CD14-positive monocyte (primary cell): ENCODE measurements at regions not wholly inside any gene's neighbourhood (a gene's known extent, or its start where the extent isn't known, plus 50 kb on each side); places are given as distances from the start of the nearest gene placed in this dataset.

ENCODE experiments used
- DNase-seq, 3 donors: peaks; one replicate each; pipeline ENCODE4 v3.0.0-alpha.2; 2011 to 2022
- H2AFZ ChIP-seq: 2 replicates; pipeline ENCODE4 v1.6.0; 2012; ENCODE audit warnings: mild to moderate bottlenecking, low read depth, low read length, inconsistent platforms; ENCODE audit not compliant: insufficient read depth, poor library complexity, severe bottlenecking
- H3K27ac ChIP-seq, 2 donors: 1 replicate in 1 of 2; 2 replicates in 1 of 2; pipeline ENCODE4 v1.5.1; 2012 to 2013; ENCODE audit warnings: low read length in 2 of 2, control low read depth in 1 of 2, inconsistent platforms in 1 of 2, low read depth in 1 of 2, mild to moderate bottlenecking in 1 of 2
- H3K27me3 ChIP-seq, 2 donors: one replicate each; pipeline versions ENCODE4 v1.6.0 to v1.6.1; 2011 to 2013; ENCODE audit warnings: low read length in 2 of 2; ENCODE audit not compliant: control insufficient read depth in 2 of 2, insufficient read depth in 2 of 2
- H3K36me3 ChIP-seq, 2 donors: replicated peaks in 1 of 2; 1 replicate in 1 of 2; 2 replicates in 1 of 2; pipeline versions ENCODE4 v1.5.1 to v1.6.1; 2012 to 2013; ENCODE audit warnings: low read length in 2 of 2, control low read depth in 1 of 2, inconsistent platforms in 1 of 2, mild to moderate bottlenecking in 1 of 2; ENCODE audit not compliant: insufficient read depth in 2 of 2, control insufficient read depth in 1 of 2
- H3K4me1 ChIP-seq, 2 donors: 1 replicate in 1 of 2; 2 replicates in 1 of 2; pipeline versions ENCODE4 v1.5.1 to v1.6.1; 2012 to 2013; ENCODE audit warnings: low read length in 2 of 2, control low read depth in 1 of 2, inconsistent platforms in 1 of 2, mild to moderate bottlenecking in 1 of 2, moderate library complexity in 1 of 2; ENCODE audit not compliant: insufficient read depth in 2 of 2, control insufficient read depth in 1 of 2
- H3K4me2 ChIP-seq: replicated peaks from 2 replicates; pipeline ENCODE3; 2012; ENCODE audit warnings: low read length, moderate library complexity, mild to moderate bottlenecking; ENCODE audit not compliant: poor library complexity, severe bottlenecking; ENCODE audit errors: extremely low read depth
- H3K4me3 ChIP-seq, 3 experiments: fragments of 200-600 bp in 1 of 3; sonication (generic) in 1 of 3; replicated peaks in 1 of 3; 1 replicate in 2 of 3; 2 replicates in 1 of 3; pipeline ENCODE4 v1.5.1; 2011 to 2013; ENCODE audit warnings: low read length in 3 of 3, mild to moderate bottlenecking in 3 of 3, control low read depth in 2 of 3, low read depth in 2 of 3, inconsistent platforms in 1 of 3, moderate library complexity in 1 of 3
- H3K79me2 ChIP-seq: 2 replicates; pipeline ENCODE4 v1.6.0; 2012; ENCODE audit warnings: mild to moderate bottlenecking, control low read depth, inconsistent platforms, low read length, moderate library complexity; ENCODE audit not compliant: insufficient read depth
- H3K9ac ChIP-seq: 2 replicates; pipeline ENCODE4 v1.6.0; 2017; ENCODE audit warnings: low read length, mild to moderate bottlenecking; ENCODE audit not compliant: insufficient read depth, poor library complexity, severe bottlenecking
- H3K9me3 ChIP-seq, 2 donors: replicated peaks in 1 of 2; 1 replicate in 1 of 2; 2 replicates in 1 of 2; pipeline versions ENCODE4 v1.5.1 to v1.6.1; 2012 to 2013; ENCODE audit warnings: low read length in 2 of 2, control low read depth in 1 of 2; ENCODE audit not compliant: control insufficient read depth in 1 of 2, insufficient read depth in 1 of 2
- H4K20me1 ChIP-seq: 2 replicates; pipeline ENCODE4 v1.6.0; 2012; ENCODE audit warnings: mild to moderate bottlenecking, low read length, control low read depth, moderate library complexity; ENCODE audit not compliant: insufficient read depth
- H3K27ac Mint-ChIP-seq, 7 donors: one replicate each; pipeline ENCODE4 v1.8.0; 2020; ENCODE audit warnings: mild to moderate bottlenecking in 7 of 7, mixed read lengths in 7 of 7, moderate library complexity in 6 of 7, inconsistent platforms in 2 of 7
- H3K27me3 Mint-ChIP-seq, 3 donors: one replicate each; pipeline ENCODE4 v1.8.0; 2021 to 2022; ENCODE audit warnings: low read depth in 3 of 3, mild to moderate bottlenecking in 3 of 3, mixed read lengths in 3 of 3, moderate library complexity in 3 of 3, inconsistent platforms in 1 of 3
- H3K36me3 Mint-ChIP-seq, 2 donors: one replicate each; pipeline ENCODE4 v1.8.0; 2020; ENCODE audit warnings: mixed read lengths in 2 of 2, inconsistent platforms in 1 of 2, mild to moderate bottlenecking in 1 of 2
- H3K4me1 Mint-ChIP-seq: one replicate; pipeline ENCODE4 v1.8.0; 2020; ENCODE audit warnings: mild to moderate bottlenecking, mixed read lengths
- H3K4me3 Mint-ChIP-seq, 2 donors: one replicate each; pipeline ENCODE4 v1.8.0; 2020; ENCODE audit warnings: mild to moderate bottlenecking in 2 of 2, mixed read lengths in 2 of 2, moderate library complexity in 1 of 2
- H3K9me3 Mint-ChIP-seq, 7 donors: one replicate each; pipeline ENCODE4 v1.8.0; 2020 to 2022; ENCODE audit warnings: mixed read lengths in 7 of 7, mild to moderate bottlenecking in 6 of 7, moderate library complexity in 6 of 7, inconsistent platforms in 2 of 7
- CTCF ChIP-seq: fragments of 200-600 bp; IDR thresholded peaks from one replicate; pipeline ENCODE4 v1.8.0; 2022; ENCODE audit warnings: antibody characterized with exemption, mild to moderate bottlenecking
- WGBS: methylation state at CpG from one replicate; pipeline ENCODE4 v1.1.5; 2013; ENCODE audit warnings: missing lambda C conversion rate; ENCODE audit not compliant: insufficient coverage; 5-methylcytosine and 5-hydroxymethylcytosine counted together
- intact Hi-C, 2 donors: fragments of 100-400 bp; cut with micrococcal nuclease; formaldehyde crosslinking; loops; one replicate each; pipeline versions ENCODE4 v1.15.0 to v1.15.1; 2023

- H2AFZ ChIP-seq: no peak overlapping the region
- TF ChIP-seq CTCF: no peak
- H3K27me3 ChIP-seq: no peaks in the 10 kb centered on the region
- no CpG with 5 or more reads among the region's 4 CpGs for WGBS
- intact Hi-C loops: no loop called here
- Mint-ChIP-seq H3K4me1 (no peaks in the 10 kb centered on the region), H3K9me3 (peaks cover 0 to 2% (median 0%) of the 10 kb centered on the region in 7 donors), H3K27ac (no peak overlapping the region), H3K27me3 (no peaks in the 10 kb centered on the region), H3K36me3 (no peaks in the 10 kb centered on the region), H3K4me3 (no peak overlapping the region)
- H3K9ac ChIP-seq: no peak overlapping the region
- H3K27ac ChIP-seq: no peak overlapping the region
- no peaks in the 10 kb centered on the region for H3K36me3 ChIP-seq
- no peak overlapping the region for H3K4me3 ChIP-seq
- no peak for DNase-seq
- no peaks in the 10 kb centered on the region for H3K9me3 ChIP-seq
- H3K4me2 ChIP-seq: no peak overlapping the region
- no peaks in the 10 kb centered on the region for H4K20me1 ChIP-seq
- H3K4me1 ChIP-seq: no peaks in the 10 kb centered on the region
- H3K79me2 ChIP-seq: no peaks in the 10 kb centered on the region
These were observed 673.7 kb downstream of the CDH8 start for GRCh38 chr16:61362585-61362984.

GRCh38 chr16:61344791-61345190 is 691.4 kb downstream of the CDH8 start:
- no peak for DNase-seq
- H3K36me3 Mint-ChIP-seq: no peaks in the 10 kb centered on the region
- H3K9ac ChIP-seq: no peak overlapping the region
- no peaks in the 10 kb centered on the region for H3K27me3 Mint-ChIP-seq
- no peak overlapping the region for H3K4me2 ChIP-seq
- no peak overlapping the region for H2AFZ ChIP-seq
- WGBS: 90% methylated on average over 2 of the region's 3 CpGs
- H3K27me3 ChIP-seq: no peaks in the 10 kb centered on the region
- no peak overlapping the region for H3K4me3 ChIP-seq
- H3K79me2 ChIP-seq: no peaks in the 10 kb centered on the region
- H3K9me3 ChIP-seq: peaks cover 0 to 5% of the 10 kb centered on the region in 2 donors
- H3K27ac Mint-ChIP-seq: no peak overlapping the region
- H4K20me1 ChIP-seq: no peaks in the 10 kb centered on the region
- H3K9me3 Mint-ChIP-seq: peaks cover 0 to 5% (median 0%) of the 10 kb centered on the region in 7 donors
- no peak overlapping the region for H3K27ac ChIP-seq
- no peak for TF ChIP-seq CTCF
- H3K4me3 Mint-ChIP-seq: no peak overlapping the region
- H3K4me1 Mint-ChIP-seq: no peaks in the 10 kb centered on the region
- intact Hi-C loops: no loop called here
- H3K36me3 ChIP-seq: no peaks in the 10 kb centered on the region
- H3K4me1 ChIP-seq: no peaks in the 10 kb centered on the region
